GM18907 (cell line): ENCODE measurements at regions not wholly inside any gene's neighbourhood (a gene's known extent, or its start where the extent isn't known, plus 50 kb on each side); places are given as distances from the start of the nearest gene placed in this dataset.
"Not testable (repeated sequence)": the region's sequence is repeated elsewhere in the genome, so short reads cannot be mapped to it uniquely, and the experiment has no call there.

Experiments
- ATAC-seq: cut with Tn5 transposase; IDR thresholded peaks from one replicate; pipeline ENCODE4 v1.9.1; 2021; ENCODE audit warnings: mild to moderate bottlenecking, moderate library complexity; ENCODE audit not compliant: unreplicated experiment

GRCh38 chr10:29363930-29364329 lies 75.1 kb downstream of the LYZL1 start:
- not testable (repeated sequence) for ATAC-seq

GRCh38 chr10:29366206-29366605 lies 77.3 kb downstream of the LYZL1 start:
- not testable (repeated sequence) for ATAC-seq

GRCh38 chr10:29369419-29369818 lies 80.5 kb downstream of the LYZL1 start:
- no peak for ATAC-seq

GRCh38 chr10:29370097-29371092 lies 81.5 kb downstream of the LYZL1 start:
- no peak for ATAC-seq

- ATAC-seq, result no peak
Observed at GRCh38 chr10:29372920-29373319, 84.0 kb downstream of the LYZL1 start.

GRCh38 chr10:29374162-29374561 lies 85.3 kb downstream of the LYZL1 start:
- ATAC-seq, result no peak

- ATAC-seq, result no peak
Observed at GRCh38 chr10:29375888-29376287, 87.0 kb downstream of the LYZL1 start.

- ATAC-seq, result no peak
Observed at GRCh38 chr10:29377333-29377961, 88.6 kb downstream of the LYZL1 start.

GRCh38 chr10:29378106-29378505 lies 89.2 kb downstream of the LYZL1 start:
- no peak for ATAC-seq

GRCh38 chr10:29379208-29379607 lies 90.3 kb downstream of the LYZL1 start:
- no peak for ATAC-seq

GRCh38 chr10:29379777-29380598 lies 91.1 kb downstream of the LYZL1 start:
- not testable (repeated sequence) for ATAC-seq

- not testable (repeated sequence) for ATAC-seq
Observed at GRCh38 chr10:29380599-29381511, 92.0 kb downstream of the LYZL1 start.

- ATAC-seq, result no peak
Observed at GRCh38 chr10:29386342-29386999, 97.6 kb downstream of the LYZL1 start.

GRCh38 chr10:29387269-29387668 lies 98.4 kb downstream of the LYZL1 start:
- ATAC-seq, result no peak

- not testable (repeated sequence) for ATAC-seq
Observed at GRCh38 chr10:29388112-29388511, 99.2 kb downstream of the LYZL1 start.

- ATAC-seq, result no peak
Observed at GRCh38 chr10:29389493-29389892, 100.6 kb downstream of the LYZL1 start.

- no peak for ATAC-seq
Observed at GRCh38 chr10:29389935-29390334, 101.1 kb downstream of the LYZL1 start.

GRCh38 chr10:29392376-29393021 lies 103.6 kb downstream of the LYZL1 start:
- peak; percentile 59 for ATAC-seq

GRCh38 chr10:29394321-29394932 lies 105.6 kb downstream of the LYZL1 start:
- ATAC-seq, result no peak
